OCI-LY1 (cell line): ENCODE measurements at regions not wholly inside any gene's neighbourhood (a gene's known extent, or its start where the extent isn't known, plus 50 kb on each side); places are given as distances from the start of the nearest gene placed in this dataset.

Experiments used
- EZH2 ChIP-seq: fragments of 200-600 bp; sonication (generic), shearing (Covaris generic); IDR thresholded peaks from 2 replicates; pipeline ENCODE4 v1.8.0; 2017; ENCODE audit warnings: borderline replicate concordance, mixed run types, mild to moderate bottlenecking, antibody characterized with exemption, low read length, moderate library complexity, mixed read lengths
- TF ChIP-seq, protein P1 (sequence below): fragments of 200-600 bp; sonication (generic), shearing (Covaris generic); IDR thresholded peaks from 2 replicates; pipeline ENCODE4 v1.5.1; 2017; ENCODE audit warnings: mild to moderate bottlenecking, antibody characterized with exemption, low read length, moderate library complexity, mixed read lengths

- TF ChIP-seq, protein P1, sequence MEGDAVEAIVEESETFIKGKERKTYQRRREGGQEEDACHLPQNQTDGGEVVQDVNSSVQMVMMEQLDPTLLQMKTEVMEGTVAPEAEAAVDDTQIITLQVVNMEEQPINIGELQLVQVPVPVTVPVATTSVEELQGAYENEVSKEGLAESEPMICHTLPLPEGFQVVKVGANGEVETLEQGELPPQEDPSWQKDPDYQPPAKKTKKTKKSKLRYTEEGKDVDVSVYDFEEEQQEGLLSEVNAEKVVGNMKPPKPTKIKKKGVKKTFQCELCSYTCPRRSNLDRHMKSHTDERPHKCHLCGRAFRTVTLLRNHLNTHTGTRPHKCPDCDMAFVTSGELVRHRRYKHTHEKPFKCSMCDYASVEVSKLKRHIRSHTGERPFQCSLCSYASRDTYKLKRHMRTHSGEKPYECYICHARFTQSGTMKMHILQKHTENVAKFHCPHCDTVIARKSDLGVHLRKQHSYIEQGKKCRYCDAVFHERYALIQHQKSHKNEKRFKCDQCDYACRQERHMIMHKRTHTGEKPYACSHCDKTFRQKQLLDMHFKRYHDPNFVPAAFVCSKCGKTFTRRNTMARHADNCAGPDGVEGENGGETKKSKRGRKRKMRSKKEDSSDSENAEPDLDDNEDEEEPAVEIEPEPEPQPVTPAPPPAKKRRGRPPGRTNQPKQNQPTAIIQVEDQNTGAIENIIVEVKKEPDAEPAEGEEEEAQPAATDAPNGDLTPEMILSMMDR, result no peak
- no peak for TF ChIP-seq EZH2
These were observed 158.8 kb downstream of the CTTN start for GRCh38 chr11:70556884-70557741.
